ENCODE measurements at regions not wholly inside any gene's neighbourhood (a gene's known extent, or its start where the extent isn't known, plus 50 kb on each side); places are given as distances from the start of the nearest gene placed in this dataset.

- TF ChIP-seq FOXA1 (IDR thresholded peaks at IDR 0.05): no peak
- no peak for TF ChIP-seq HDGF (IDR thresholded peaks at IDR 0.05; ENCODE audit: borderline replicate concordance)
- no peak for TF ChIP-seq SP1 (IDR thresholded peaks at IDR 0.05)
- no peak for TF ChIP-seq CTBP1 (IDR thresholded peaks at IDR 0.05; ENCODE audit: borderline replicate concordance)
- TF ChIP-seq LEF1 (IDR thresholded peaks at IDR 0.05; ENCODE audit: borderline replicate concordance): no peak
- TF ChIP-seq FOXK2 (IDR thresholded peaks at IDR 0.05): no peak
Measured at GRCh38 chrX:1053072-1053471, 159.4 kb downstream of the CRLF2 start.
